H1 (cell line): ENCODE measurements at regions not wholly inside any gene's neighbourhood (a gene's known extent, or its start where the extent isn't known, plus 50 kb on each side); places are given as distances from the start of the nearest gene placed in this dataset.

Source experiments
- CBX8 ChIP-seq: fragments of 300-800, 300-1000 bp; sonication (generic); IDR thresholded peaks from 2 replicates; pipeline ENCODE4 v1.7.1; 2016; ENCODE audit warnings: low read depth, low read length, borderline replicate concordance
- JUN ChIP-seq: IDR thresholded peaks from 2 replicates; pipeline ENCODE4 v1.6.1; 2011; ENCODE audit warnings: low read depth, mild to moderate bottlenecking, improper control_type of control experiment, low read length
- RFX5 ChIP-seq: IDR thresholded peaks from 2 replicates; pipeline ENCODE4 v1.6.1; 2011; ENCODE audit warnings: low read depth, low read length, improper control_type of control experiment, borderline replicate concordance
- RNF2 ChIP-seq: fragments of 200-900, 300-1000 bp; sonication (generic); IDR thresholded peaks from 2 replicates; pipeline ENCODE4 v1.7.1; 2016; ENCODE audit warnings: borderline replicate concordance, low read depth, mild to moderate bottlenecking, antibody characterized with exemption, low read length; ENCODE audit not compliant: poor library complexity, severe bottlenecking; ENCODE audit errors: missing control alignments
- SIN3A ChIP-seq, 2 experiments: IDR thresholded peaks in 1 of 2; conservative IDR thresholded peaks in 1 of 2; 2 replicates each; pipeline ENCODE4 v1.6.1; 2011 to 2012; ENCODE audit warnings: low read length in 2 of 2, improper control_type of control experiment in 1 of 2, low read depth in 1 of 2, mild to moderate bottlenecking in 1 of 2
- SIRT6 ChIP-seq: IDR thresholded peaks from one replicate; pipeline ENCODE4 v1.7.1; 2012; ENCODE audit warnings: low read length, inconsistent platforms
- SP1 ChIP-seq: IDR thresholded peaks from 2 replicates; pipeline ENCODE4 v1.6.1; 2011; ENCODE audit warnings: low read depth, low read length
- TCF12 ChIP-seq: IDR thresholded peaks from 2 replicates; pipeline ENCODE4 v1.6.1; 2011; ENCODE audit warnings: low read depth, mild to moderate bottlenecking, low read length
- TF ChIP-seq, protein P1 (sequence below): IDR thresholded peaks from 2 replicates; pipeline ENCODE4 v1.6.1; 2011; ENCODE audit warnings: low read depth, mild to moderate bottlenecking, low read length; ENCODE audit not compliant: insufficient read depth
- TF ChIP-seq, protein P2 (sequence below): IDR thresholded peaks from 2 replicates; pipeline ENCODE4 v1.6.1; 2012; ENCODE audit warnings: inconsistent platforms

DNA sequence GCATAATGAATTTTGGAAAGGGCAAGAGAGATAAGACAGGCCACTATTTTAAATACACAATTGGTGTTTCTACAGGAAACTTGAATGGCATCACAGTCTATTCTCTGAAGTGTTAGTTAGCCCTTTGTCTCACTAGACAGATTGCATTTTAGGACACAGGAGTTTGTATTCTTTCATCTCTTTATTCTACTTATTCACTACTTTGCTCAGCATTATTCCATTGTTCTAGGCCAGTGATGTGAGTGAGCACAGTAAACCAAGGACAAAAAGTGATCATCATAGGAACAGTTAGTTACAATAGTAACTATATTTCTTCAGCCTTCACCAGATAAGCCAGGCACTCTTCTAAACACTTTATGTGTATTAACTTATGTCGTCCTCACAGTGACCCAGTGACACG, 150.2 kb upstream of the SLCO3A1 start (continued):
- TF ChIP-seq, protein P1, sequence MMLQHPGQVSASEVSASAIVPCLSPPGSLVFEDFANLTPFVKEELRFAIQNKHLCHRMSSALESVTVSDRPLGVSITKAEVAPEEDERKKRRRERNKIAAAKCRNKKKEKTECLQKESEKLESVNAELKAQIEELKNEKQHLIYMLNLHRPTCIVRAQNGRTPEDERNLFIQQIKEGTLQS = no peak
- TF ChIP-seq SIN3A (conservative IDR thresholded peaks at IDR 0.05 in 1 of 2, IDR thresholded peaks at IDR 0.05 in 1 of 2; ENCODE audit: low read depth in 1 of 2, low read length in 2 of 2) (no peak), SP1 (no peak), RNF2 (no peak), TCF12 (no peak), SIRT6 (no peak), RFX5 (no peak), JUN (no peak), CBX8 (no peak)
- TF ChIP-seq, protein P2, sequence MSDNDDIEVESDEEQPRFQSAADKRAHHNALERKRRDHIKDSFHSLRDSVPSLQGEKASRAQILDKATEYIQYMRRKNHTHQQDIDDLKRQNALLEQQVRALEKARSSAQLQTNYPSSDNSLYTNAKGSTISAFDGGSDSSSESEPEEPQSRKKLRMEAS = no peak
